GM23248 (cell line): ENCODE measurements at regions not wholly inside any gene's neighbourhood (a gene's known extent, or its start where the extent isn't known, plus 50 kb on each side); places are given as distances from the start of the nearest gene placed in this dataset.

ENCODE experiments used
- EZH2 ChIP-seq: fragments of 200-600 bp; sonication (generic); IDR thresholded peaks from 2 replicates; pipeline ENCODE4 v1.6.1; 2018; ENCODE audit warnings: antibody characterized with exemption, mild to moderate bottlenecking; ENCODE audit not compliant: insufficient read depth, poor library complexity, severe bottlenecking
- EZH2phosphoT487 ChIP-seq: fragments of 200-600 bp; sonication (generic); IDR thresholded peaks from 2 replicates; pipeline ENCODE4 v1.6.1; 2018; ENCODE audit warnings: antibody characterized with exemption, moderate library complexity, mild to moderate bottlenecking, low read depth; ENCODE audit not compliant: insufficient read depth

DNA sequence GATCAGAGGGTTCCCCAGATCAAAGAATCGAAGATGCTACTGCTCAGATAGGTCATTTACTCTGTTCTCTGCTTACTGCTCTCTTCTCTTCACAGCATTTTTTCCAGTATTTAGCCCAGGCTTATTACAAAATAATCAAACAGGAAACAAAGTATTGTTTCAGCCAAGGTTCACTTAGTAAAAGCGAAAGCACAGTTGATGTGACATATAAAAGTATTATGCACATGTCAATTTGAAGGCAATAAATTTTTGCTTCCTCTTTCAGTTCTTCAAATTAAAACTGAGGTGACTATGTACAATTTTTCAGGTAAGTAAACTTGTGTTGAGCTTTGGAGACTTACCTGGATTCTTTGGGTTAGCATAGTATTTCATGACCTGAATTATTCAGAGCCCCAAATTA lies 262.8 kb upstream of the CHST9 start:
- no peak for TF ChIP-seq EZH2phosphoT487
- TF ChIP-seq EZH2, result no peak
